ENCODE measurements at regions not wholly inside any gene's neighbourhood (a gene's known extent, or its start where the extent isn't known, plus 50 kb on each side); places are given as distances from the start of the nearest gene placed in this dataset.

- Histone ChIP-seq H3K4me3 (ENCODE audit: low read length) (no peak overlapping the region), H3K9me3 (ENCODE audit: insufficient read depth, low read length) (no peaks in the 10 kb centered on the region), H3K79me2 (ENCODE audit: low read length) (no peaks in the 10 kb centered on the region), H3K9ac (ENCODE audit: low read length) (no peak overlapping the region), H3K4me2 (ENCODE audit: low read length) (no peak overlapping the region), H3K27ac (ENCODE audit: low read length) (no peak overlapping the region), H4K20me1 (ENCODE audit: insufficient read depth, low read length) (no peaks in the 10 kb centered on the region), H3K4me1 (ENCODE audit: low read length) (no peaks in the 10 kb centered on the region), H3K27me3 (ENCODE audit: low read depth, low read length) (no peaks in the 10 kb centered on the region), H3K36me3 (replicated peaks; ENCODE audit: low read depth, low read length) (no peaks in the 10 kb centered on the region), H2AFZ (ENCODE audit: low read depth, low read length) (no peak overlapping the region)
- no peak for TF ChIP-seq EZH2phosphoT487 (IDR thresholded peaks at IDR 0.05; ENCODE audit: low read depth)
- no peak for TF ChIP-seq CTCF (IDR thresholded peaks at IDR 0.05; ENCODE audit: low read depth, low read length)
Observed at GRCh38 chr18:25464227-25464626, 112.3 kb upstream of the ZNF521 start.

- Histone ChIP-seq H3K4me1 (ENCODE audit: low read length) (no peaks in the 10 kb centered on the region), H3K79me2 (ENCODE audit: low read length) (no peaks in the 10 kb centered on the region), H3K9ac (ENCODE audit: low read length) (no peak overlapping the region), H3K27ac (ENCODE audit: low read length) (no peak overlapping the region), H3K36me3 (replicated peaks; ENCODE audit: low read depth, low read length) (no peaks in the 10 kb centered on the region), H3K9me3 (ENCODE audit: insufficient read depth, low read length) (no peaks in the 10 kb centered on the region), H4K20me1 (ENCODE audit: insufficient read depth, low read length) (no peaks in the 10 kb centered on the region), H2AFZ (ENCODE audit: low read depth, low read length) (no peak overlapping the region), H3K27me3 (ENCODE audit: low read depth, low read length) (no peaks in the 10 kb centered on the region), H3K4me2 (ENCODE audit: low read length) (no peak overlapping the region), H3K4me3 (ENCODE audit: low read length) (no peak overlapping the region)
- TF ChIP-seq EZH2phosphoT487 (IDR thresholded peaks at IDR 0.05; ENCODE audit: low read depth): no peak
- TF ChIP-seq CTCF (IDR thresholded peaks at IDR 0.05; ENCODE audit: low read depth, low read length): no peak
Observed at GRCh38 chr18:25463726-25464125, 111.8 kb upstream of the ZNF521 start.

GRCh38 chr18:25459814-25460213 lies 107.8 kb upstream of the ZNF521 start:
- Histone ChIP-seq H3K27me3 (ENCODE audit: low read depth, low read length) (no peaks in the 10 kb centered on the region), H3K27ac (ENCODE audit: low read length) (no peak overlapping the region), H3K4me1 (ENCODE audit: low read length) (no peaks in the 10 kb centered on the region), H3K9me3 (ENCODE audit: insufficient read depth, low read length) (no peaks in the 10 kb centered on the region), H3K4me2 (ENCODE audit: low read length) (no peak overlapping the region), H2AFZ (ENCODE audit: low read depth, low read length) (no peak overlapping the region), H3K79me2 (ENCODE audit: low read length) (no peaks in the 10 kb centered on the region), H3K4me3 (ENCODE audit: low read length) (no peak overlapping the region), H3K9ac (ENCODE audit: low read length) (no peak overlapping the region), H3K36me3 (replicated peaks; ENCODE audit: low read depth, low read length) (no peaks in the 10 kb centered on the region), H4K20me1 (ENCODE audit: insufficient read depth, low read length) (no peaks in the 10 kb centered on the region)
- no peak for TF ChIP-seq EZH2phosphoT487 (IDR thresholded peaks at IDR 0.05; ENCODE audit: low read depth)
- TF ChIP-seq CTCF (IDR thresholded peaks at IDR 0.05; ENCODE audit: low read depth, low read length): no peak

GRCh38 chr18:25457601-25458000 lies 105.6 kb upstream of the ZNF521 start:
- Histone ChIP-seq H3K4me3 (ENCODE audit: low read length) (no peak overlapping the region), H4K20me1 (ENCODE audit: insufficient read depth, low read length) (no peaks in the 10 kb centered on the region), H3K27ac (ENCODE audit: low read length) (no peak overlapping the region), H3K27me3 (ENCODE audit: low read depth, low read length) (no peaks in the 10 kb centered on the region), H3K36me3 (replicated peaks; ENCODE audit: low read depth, low read length) (no peaks in the 10 kb centered on the region), H3K9ac (ENCODE audit: low read length) (no peak overlapping the region), H2AFZ (ENCODE audit: low read depth, low read length) (no peak overlapping the region), H3K9me3 (ENCODE audit: insufficient read depth, low read length) (no peaks in the 10 kb centered on the region), H3K4me2 (ENCODE audit: low read length) (no peak overlapping the region), H3K79me2 (ENCODE audit: low read length) (no peaks in the 10 kb centered on the region), H3K4me1 (ENCODE audit: low read length) (no peaks in the 10 kb centered on the region)
- TF ChIP-seq CTCF (IDR thresholded peaks at IDR 0.05; ENCODE audit: low read depth, low read length): no peak
- no peak for TF ChIP-seq EZH2phosphoT487 (IDR thresholded peaks at IDR 0.05; ENCODE audit: low read depth)

All from OCI-LY3 (cell line).